NCI-H526 treated with DMSO at 0.1 percent for 48 hours (cell line): ENCODE measurements at regions not wholly inside any gene's neighbourhood (a gene's known extent, or its start where the extent isn't known, plus 50 kb on each side); places are given as distances from the start of the nearest gene placed in this dataset.

Experiments used
- DNase-seq: peaks from one replicate; lab custom pipeline; 2025; lab: John Stamatoyannopoulos, UW

GRCh38 chr11:15882876-15883454 is 473.4 kb downstream of the SOX6 start:
- no peak for DNase-seq

DNA sequence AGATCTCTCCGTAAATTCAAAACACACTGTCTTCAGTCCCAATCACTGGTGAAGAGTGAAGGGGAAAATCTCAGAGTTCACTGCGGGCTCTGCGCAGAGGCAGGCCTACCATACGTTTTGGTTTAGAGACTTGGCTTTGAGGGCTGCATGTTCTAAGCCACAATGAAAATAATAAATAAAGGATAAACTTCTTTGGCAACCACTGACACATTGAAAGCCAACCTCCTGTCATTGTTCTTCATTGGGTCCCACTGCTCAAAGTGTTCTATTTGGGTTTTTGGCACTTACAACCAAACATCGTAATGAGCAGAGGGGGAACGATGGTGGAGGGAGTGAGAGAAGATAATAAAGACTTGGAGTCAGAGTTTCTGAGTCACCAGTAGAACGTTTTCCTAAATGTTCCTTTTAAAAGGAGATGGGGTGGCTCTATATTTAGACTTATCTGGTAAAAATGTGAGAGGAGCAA is 472.9 kb downstream of the SOX6 start:
- no peak for DNase-seq

- no peak for DNase-seq
These were observed 472.2 kb downstream of the SOX6 start for GRCh38 chr11:15884141-15884540.

- DNase-seq = no peak
These were observed 471.4 kb downstream of the SOX6 start for GRCh38 chr11:15884777-15885540.

DNA sequence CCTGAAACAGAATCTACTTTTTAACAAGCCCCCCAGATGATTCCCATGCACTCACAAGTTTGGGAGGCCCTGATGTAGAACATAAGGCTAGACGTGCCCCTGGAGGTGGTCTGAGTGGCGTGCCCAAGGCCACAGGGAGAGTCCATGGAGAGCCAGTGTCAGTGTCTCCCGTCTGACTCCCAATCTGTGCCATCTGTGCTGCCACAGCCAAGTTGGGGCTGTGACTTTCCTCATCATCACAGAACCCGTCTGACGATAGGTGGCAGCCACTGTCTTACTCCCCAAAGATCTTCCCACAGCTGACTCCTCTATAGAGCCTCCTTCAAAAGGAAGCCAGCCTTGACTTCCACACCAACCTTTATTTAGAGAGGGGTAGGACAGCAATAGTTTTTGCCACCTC is 470.5 kb downstream of the SOX6 start:
- DNase-seq = no peak

- DNase-seq = no peak
These were observed 470.0 kb downstream of the SOX6 start for GRCh38 chr11:15886299-15886698.

DNA sequence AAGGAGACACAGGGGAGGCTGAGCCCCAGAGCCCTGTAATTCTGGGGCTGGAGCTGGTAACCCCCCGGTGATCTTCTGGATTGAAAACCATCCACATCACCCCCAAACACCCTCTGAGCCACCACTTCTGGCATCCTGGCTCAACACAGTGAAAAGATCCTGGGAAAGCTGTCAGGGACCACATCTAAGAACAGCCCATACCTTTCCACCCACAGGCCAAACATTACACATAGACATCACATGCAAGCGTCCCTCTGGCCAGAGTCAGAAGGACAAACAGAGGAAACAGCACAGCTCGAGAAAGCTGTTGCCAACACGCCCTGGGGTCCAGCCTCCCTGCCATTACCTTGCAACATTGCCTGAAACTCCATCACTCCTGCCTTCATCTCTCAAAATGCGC is 469.5 kb downstream of the SOX6 start:
- DNase-seq = no peak

DNA sequence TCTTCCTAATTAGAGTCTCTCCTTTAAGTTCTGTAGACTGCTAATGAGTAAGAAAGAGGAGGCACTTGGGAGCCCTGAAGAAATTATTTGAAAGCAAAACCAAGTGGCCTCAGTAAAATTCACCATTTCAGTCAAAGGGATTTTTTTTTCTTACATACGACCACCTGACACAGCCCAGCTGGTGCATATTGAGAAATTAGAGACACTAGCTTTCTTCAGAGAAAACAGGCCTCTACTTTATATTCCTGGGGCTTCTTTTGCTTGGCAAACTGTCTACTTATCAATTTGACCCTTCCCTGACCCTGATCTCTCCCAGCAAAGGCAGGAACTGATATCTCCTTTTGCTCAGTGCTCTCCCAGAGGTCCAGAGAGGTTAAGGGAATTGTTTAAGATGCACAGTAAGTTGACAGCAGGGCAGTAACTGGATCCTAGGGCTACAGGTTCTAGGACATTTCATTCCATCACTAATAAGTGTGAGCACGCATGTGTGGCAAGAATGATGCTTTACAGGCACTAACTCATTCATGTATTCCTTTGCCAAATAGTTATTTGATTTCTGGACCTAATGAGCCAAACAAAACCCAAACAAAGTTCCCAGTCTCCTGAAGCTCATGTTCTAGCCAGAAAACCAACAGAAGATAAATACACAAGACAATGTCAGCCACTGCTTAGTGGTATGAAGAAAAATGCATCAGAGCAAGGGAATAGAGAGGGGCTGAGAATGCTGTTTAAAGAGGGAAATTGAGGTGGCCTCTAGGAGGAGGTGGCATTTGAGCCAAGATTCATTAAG is 467.6 kb downstream of the SOX6 start:
- no peak for DNase-seq

DNA sequence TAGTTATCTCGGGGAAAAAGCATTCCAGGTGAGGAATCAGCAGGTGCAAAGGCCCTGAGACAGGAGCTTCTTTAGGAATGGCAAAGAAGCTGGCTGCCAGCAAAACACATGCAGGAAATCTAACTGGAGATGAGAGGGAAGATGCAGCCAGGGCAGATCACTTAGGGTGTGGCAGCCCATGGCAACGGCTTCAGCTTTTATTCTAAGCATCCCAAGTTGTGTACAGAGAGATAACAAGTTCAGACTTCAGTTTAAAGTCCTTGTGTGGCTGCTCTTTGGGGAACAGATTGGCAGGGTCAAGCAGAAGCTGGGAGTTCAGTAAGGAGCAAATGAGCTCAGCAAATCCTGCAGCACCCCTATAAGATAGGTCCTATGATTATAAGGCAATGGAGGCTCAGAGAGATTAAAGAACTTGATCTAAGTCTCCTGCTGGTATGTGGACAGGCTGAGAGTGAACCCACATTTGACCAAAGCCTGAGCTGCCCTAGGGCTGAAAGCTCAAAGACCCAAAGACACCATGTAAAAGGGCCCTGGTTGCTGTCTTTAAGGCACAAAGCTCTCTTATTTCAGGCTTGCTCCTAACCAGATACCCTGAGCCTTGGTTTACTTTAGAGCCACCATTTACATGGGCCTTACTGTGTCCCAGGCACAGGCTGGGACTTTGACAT is 466.8 kb downstream of the SOX6 start:
- no peak for DNase-seq

DNA sequence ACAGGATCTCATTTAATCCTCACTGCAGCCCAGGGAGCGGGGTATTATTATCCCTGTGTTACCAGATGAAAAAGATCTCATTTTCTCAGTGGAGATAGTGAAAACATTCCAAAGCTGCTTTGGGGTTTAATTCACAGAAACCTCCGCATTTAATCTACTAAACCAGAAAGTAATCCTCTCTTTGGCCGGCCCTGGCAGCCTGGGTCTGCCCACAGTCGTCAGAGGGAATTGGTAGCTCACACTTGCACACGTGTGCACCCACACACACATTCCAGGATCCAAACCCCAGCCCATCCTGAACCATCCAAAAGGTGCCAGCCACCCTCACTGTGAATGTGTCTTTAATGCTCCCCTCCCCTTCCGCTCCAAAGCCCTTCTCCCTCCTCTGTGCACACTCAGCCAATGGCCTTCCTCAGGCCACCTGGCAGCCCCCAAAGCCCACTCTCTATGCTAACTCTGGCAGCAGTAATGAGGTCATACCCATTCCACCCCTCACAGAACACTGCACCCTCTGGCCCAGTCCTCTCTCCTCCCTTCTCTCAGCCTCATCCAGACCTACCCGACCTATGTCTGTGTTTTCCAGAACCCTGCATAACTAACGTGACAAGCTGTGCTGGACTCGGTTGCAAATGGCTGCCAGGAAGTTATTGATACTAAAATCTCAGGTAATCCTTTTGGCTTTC is 466.2 kb downstream of the SOX6 start:
- DNase-seq = no peak

DNA sequence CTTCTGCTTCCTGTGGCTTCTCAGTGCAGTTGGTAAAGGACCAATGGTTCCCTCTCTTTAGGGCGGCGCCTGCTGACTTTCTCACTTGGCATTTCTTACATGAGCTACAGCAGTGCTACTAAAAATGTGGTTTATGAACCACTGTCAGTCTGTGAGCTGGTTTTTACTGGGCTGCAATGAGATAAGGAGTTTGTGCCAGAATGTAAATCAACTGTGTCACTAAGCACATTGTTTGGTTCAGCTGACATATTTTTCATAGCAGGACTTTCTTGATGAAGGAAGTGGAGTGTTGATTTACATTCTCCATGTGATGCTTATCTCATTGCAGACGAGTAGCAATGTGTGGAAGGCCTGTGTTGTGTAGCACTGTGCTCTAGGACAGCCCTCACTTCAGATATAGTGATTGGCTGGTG is 463.3 kb downstream of the SOX6 start:
- peak; percentile 46 for DNase-seq

- DNase-seq = no peak
These were observed 460.3 kb downstream of the SOX6 start for GRCh38 chr11:15896026-15896425.

DNA sequence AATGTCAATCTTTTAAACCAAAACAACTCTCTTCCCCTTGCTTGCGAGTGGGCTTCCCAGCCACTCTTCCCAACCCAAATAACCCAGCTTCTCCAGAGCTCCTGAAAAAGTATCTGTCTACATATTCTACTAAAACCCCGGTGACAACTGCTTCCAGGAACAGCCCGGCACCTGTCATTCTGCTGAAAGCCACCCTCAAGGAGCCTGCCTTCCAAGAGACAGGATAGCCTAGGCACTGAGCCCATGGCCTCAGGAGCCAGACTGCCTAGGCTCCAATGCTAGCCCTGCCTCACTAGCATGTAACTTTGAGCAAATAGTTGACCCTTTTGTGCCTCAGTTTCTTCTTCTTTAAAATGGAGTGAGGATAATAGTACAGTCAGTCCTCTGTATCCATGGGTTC is 459.8 kb downstream of the SOX6 start:
- DNase-seq = no peak

- DNase-seq = no peak
These were observed 459.0 kb downstream of the SOX6 start for GRCh38 chr11:15897211-15897960.

DNA sequence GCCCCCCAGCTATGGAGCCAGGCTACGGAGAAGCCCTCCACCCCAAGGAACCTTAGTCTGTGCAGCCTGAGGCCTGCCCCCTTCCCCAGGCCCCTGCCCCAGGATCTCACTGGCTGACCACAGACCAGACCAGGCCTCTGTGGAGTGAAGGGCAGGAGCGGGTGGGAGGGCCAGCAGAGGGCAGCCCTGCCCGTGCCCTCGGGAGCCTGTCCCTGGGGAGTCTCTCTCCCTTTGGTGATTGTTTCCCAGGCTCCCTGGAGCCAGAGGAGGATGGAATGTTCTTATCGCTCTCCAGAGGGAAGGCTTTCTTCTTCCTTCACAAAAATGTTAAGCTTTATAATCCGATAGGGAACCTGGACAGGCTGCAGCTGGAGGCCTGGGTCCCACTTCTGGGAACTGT is 455.3 kb downstream of the SOX6 start:
- DNase-seq = no peak

GRCh38 chr11:15901790-15902189 is 454.6 kb downstream of the SOX6 start:
- no peak for DNase-seq

GRCh38 chr11:15903246-15903645 is 453.1 kb downstream of the SOX6 start:
- DNase-seq = no peak

GRCh38 chr11:15905366-15906104 is 450.8 kb downstream of the SOX6 start:
- DNase-seq = no peak

GRCh38 chr11:15906481-15907035 is 449.8 kb downstream of the SOX6 start:
- no peak for DNase-seq

GRCh38 chr11:15907806-15908205 is 448.5 kb downstream of the SOX6 start:
- no peak for DNase-seq
